Liver (tissue), 8 donors: ENCODE measurements at regions not wholly inside any gene's neighbourhood (a gene's known extent, or its start where the extent isn't known, plus 50 kb on each side); places are given as distances from the start of the nearest gene placed in this dataset.
A peak's percentile ranks its signal among the peaks of the same experiment; 100 is the strongest.

ENCODE experiments used
- DNase-seq: peaks from one replicate; pipeline ENCODE4 v3.0.0-alpha.2; 2017; ENCODE audit warnings: low spot score
- H3K27ac ChIP-seq, 2 donors: one replicate each; pipeline ENCODE4 v1.7.0; 2013; ENCODE audit warnings: inconsistent platforms in 2 of 2, low read length in 2 of 2, control low read depth in 1 of 2, low read depth in 1 of 2, mild to moderate bottlenecking in 1 of 2
- H3K27me3 ChIP-seq, 4 donors: one replicate each; pipeline versions ENCODE4 v1.6.1 to v1.7.0; 2013; ENCODE audit warnings: low read length in 3 of 4, inconsistent platforms in 1 of 4, mild to moderate bottlenecking in 1 of 4, moderate library complexity in 1 of 4; ENCODE audit not compliant: control insufficient read depth in 4 of 4, insufficient read depth in 4 of 4
- H3K36me3 ChIP-seq, 4 donors: one replicate each; pipeline versions ENCODE4 v1.6.1 to v1.7.0; 2013; ENCODE audit warnings: low read length in 3 of 4, mild to moderate bottlenecking in 3 of 4, low read depth in 1 of 4, moderate library complexity in 1 of 4; ENCODE audit not compliant: control insufficient read depth in 4 of 4, insufficient read depth in 3 of 4
- H3K4me1 ChIP-seq, 4 donors: one replicate each; pipeline versions ENCODE4 v1.6.1 to v1.7.0; 2013; ENCODE audit warnings: low read length in 3 of 4, mild to moderate bottlenecking in 3 of 4, moderate library complexity in 1 of 4; ENCODE audit not compliant: control insufficient read depth in 4 of 4, insufficient read depth in 4 of 4
- H3K4me3 ChIP-seq, 3 donors: one replicate each; pipeline versions ENCODE4 v1.6.1 to v1.7.0; 2013; ENCODE audit warnings: low read length in 3 of 3, control low read depth in 1 of 3, low read depth in 1 of 3, mild to moderate bottlenecking in 1 of 3
- H3K9ac ChIP-seq, 2 donors: one replicate each; pipeline ENCODE4 v1.7.0; 2013; ENCODE audit warnings: low read length in 2 of 2, mild to moderate bottlenecking in 2 of 2, moderate library complexity in 2 of 2, control low read depth in 1 of 2, low read depth in 1 of 2
- H3K9me3 ChIP-seq, 4 donors: one replicate each; pipeline versions ENCODE4 v1.6.1 to v1.7.0; 2013; ENCODE audit warnings: low read length in 3 of 4; ENCODE audit not compliant: control insufficient read depth in 4 of 4
- EGR1 ChIP-seq, 2 donors: IDR thresholded peaks; 2 replicates each; pipeline ENCODE4 v1.6.1; 2016 to 2018; ENCODE audit warnings: antibody characterized with exemption in 2 of 2, low read depth in 2 of 2
- FOXA1 ChIP-seq: IDR thresholded peaks from 2 replicates; pipeline ENCODE4 v1.6.1; 2016; ENCODE audit warnings: antibody characterized with exemption
- FOXA2 ChIP-seq: IDR thresholded peaks from 2 replicates; pipeline ENCODE4 v1.6.1; 2016; ENCODE audit warnings: antibody characterized with exemption
- GABPA ChIP-seq, 2 donors: IDR thresholded peaks in 1 of 2; conservative IDR thresholded peaks in 1 of 2; 2 replicates each; pipeline ENCODE4 v1.6.1; 2016; ENCODE audit warnings: antibody characterized with exemption in 2 of 2, mild to moderate bottlenecking in 1 of 2, moderate library complexity in 1 of 2
- HNF4A ChIP-seq, 2 donors: conservative IDR thresholded peaks; 2 replicates each; pipeline ENCODE4 v1.6.1; 2016; ENCODE audit warnings: antibody characterized with exemption in 2 of 2, mild to moderate bottlenecking in 2 of 2
- HNF4G ChIP-seq: IDR thresholded peaks from 2 replicates; pipeline ENCODE4 v1.6.1; 2016; ENCODE audit warnings: antibody characterized with exemption
- JUND ChIP-seq, 2 donors: IDR thresholded peaks; 2 replicates each; pipeline ENCODE4 v1.6.1; 2016; ENCODE audit warnings: antibody characterized with exemption in 2 of 2
- NR2F2 ChIP-seq: IDR thresholded peaks from 2 replicates; pipeline ENCODE4 v1.6.1; 2016; ENCODE audit warnings: antibody characterized with exemption
- RAD21 ChIP-seq, 2 donors: IDR thresholded peaks; 2 replicates each; pipeline ENCODE4 v1.6.1; 2016; ENCODE audit warnings: antibody characterized with exemption in 2 of 2, mild to moderate bottlenecking in 2 of 2
- RXRA ChIP-seq, 2 donors: IDR thresholded peaks; 2 replicates each; pipeline ENCODE4 v1.6.1; 2017 to 2018; ENCODE audit warnings: antibody characterized with exemption in 2 of 2, mild to moderate bottlenecking in 1 of 2
- SP1 ChIP-seq: IDR thresholded peaks from 2 replicates; pipeline ENCODE4 v1.6.1; 2018; ENCODE audit warnings: antibody characterized with exemption, mild to moderate bottlenecking
- TAF1 ChIP-seq: conservative IDR thresholded peaks from 2 replicates; pipeline ENCODE4 v1.6.1; 2016; ENCODE audit warnings: antibody characterized with exemption, mild to moderate bottlenecking
- YY1 ChIP-seq: IDR thresholded peaks from 2 replicates; pipeline ENCODE4 v1.6.1; 2016; ENCODE audit warnings: antibody characterized with exemption, mild to moderate bottlenecking
- WGBS: extraction: QIAGEN DNeasy Blood & Tissue Kit; methylation state at CpG from one replicate; pipeline ENCODE4 v1.1.7; 2013; 5-methylcytosine and 5-hydroxymethylcytosine counted together
- TF ChIP-seq, protein P1 (sequence below): IDR thresholded peaks from 2 replicates; pipeline ENCODE4 v1.6.1; 2016; ENCODE audit warnings: antibody characterized with exemption
- TF ChIP-seq, protein P2 (sequence below): IDR thresholded peaks from 2 replicates; pipeline ENCODE4 v1.6.1; 2016; ENCODE audit warnings: antibody characterized with exemption
- TF ChIP-seq, protein P3 (sequence below): IDR thresholded peaks from 2 replicates; pipeline ENCODE4 v1.6.1; 2016; ENCODE audit warnings: antibody characterized with exemption, mild to moderate bottlenecking
- TF ChIP-seq, protein P4 (sequence below): IDR thresholded peaks from 2 replicates; pipeline ENCODE4 v1.6.1; 2016; ENCODE audit warnings: antibody characterized with exemption
- TF ChIP-seq, protein P5 (sequence below): fragments of 150-350 bp; IDR thresholded peaks from 2 replicates; pipeline ENCODE4 v1.5.1; 2017; ENCODE audit warnings: improper control_type of control experiment, low read depth, low read length; ENCODE audit not compliant: missing input control
- donor health status: healthy.
- donor health status: healthy.
- donor health status: healthy.
- donor health status: healthy.
- donor health status: healthy.

DNA sequence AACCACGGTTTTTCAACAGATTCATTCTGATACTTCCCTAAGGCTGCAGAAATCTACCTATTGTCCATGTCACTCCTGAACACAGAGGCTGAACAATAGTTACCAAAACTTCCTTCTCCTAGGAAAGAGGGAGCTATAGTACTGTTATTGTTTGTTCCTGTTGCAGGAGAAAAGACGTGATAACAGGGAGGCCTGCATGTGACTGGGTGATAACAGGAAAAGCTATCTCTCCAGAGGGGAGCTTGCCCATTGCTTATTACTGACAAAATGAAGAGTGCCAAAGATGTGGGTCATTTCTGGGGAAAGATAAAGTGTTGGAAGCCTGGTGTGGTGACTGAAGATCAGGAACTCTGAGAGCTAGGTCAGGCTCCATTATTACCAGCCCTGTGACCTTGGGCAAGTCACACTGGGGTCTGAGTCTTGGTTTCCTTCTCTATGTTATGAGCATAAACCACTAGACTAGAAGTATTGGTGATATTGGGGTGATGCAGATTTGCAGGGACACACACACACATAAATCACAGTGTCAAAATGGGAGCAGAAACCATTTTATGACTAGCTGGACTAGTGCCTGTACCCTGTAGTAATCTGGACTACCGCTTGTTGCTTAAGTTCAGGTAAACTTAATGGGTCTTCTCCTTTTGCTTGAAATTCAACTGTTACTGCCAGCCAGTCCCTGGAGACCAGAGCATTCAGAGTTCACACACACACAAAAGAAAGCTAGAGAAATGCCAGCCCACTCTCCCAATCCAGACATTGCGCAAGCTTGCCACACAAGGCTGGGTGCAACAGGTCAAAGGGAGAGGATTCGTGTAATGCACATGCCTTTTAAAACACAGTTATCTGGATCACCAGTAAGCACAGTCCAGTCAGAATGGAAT lies 136.0 kb upstream of the CNR1 start:
- Histone ChIP-seq H3K4me3 (no peak overlapping the region), H3K27me3 (no peaks in the 10 kb centered on the region), H3K9ac (no peak overlapping the region), H3K27ac (peak overlapping the region in 1 of 2 donors; percentile 28), H3K4me1 (peaks cover 0 to 13% (median 2%) of the 10 kb centered on the region in 4 donors), H3K9me3 (no peaks in the 10 kb centered on the region), H3K36me3 (no peaks in the 10 kb centered on the region)
- WGBS: 52% methylated on average over 5 of the region's 5 CpGs
- TF ChIP-seq FOXA1: peak; percentile 27
- TF ChIP-seq YY1: peak; percentile 73
- TF ChIP-seq SP1: peak; percentile 79
- peak; percentile 47 for TF ChIP-seq FOXA2
- TF ChIP-seq RXRA (IDR thresholded peaks at IDR 0.05): peak; percentile 79 to 93
- TF ChIP-seq, protein P1, sequence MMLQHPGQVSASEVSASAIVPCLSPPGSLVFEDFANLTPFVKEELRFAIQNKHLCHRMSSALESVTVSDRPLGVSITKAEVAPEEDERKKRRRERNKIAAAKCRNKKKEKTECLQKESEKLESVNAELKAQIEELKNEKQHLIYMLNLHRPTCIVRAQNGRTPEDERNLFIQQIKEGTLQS: peak; percentile 16
- peak; percentile 38 to 58 for TF ChIP-seq RAD21 (IDR thresholded peaks at IDR 0.05)
- TF ChIP-seq GABPA (IDR thresholded peaks at IDR 0.05 in 1 of 2, conservative IDR thresholded peaks at IDR 0.05 in 1 of 2): no peak
- TF ChIP-seq, protein P2, sequence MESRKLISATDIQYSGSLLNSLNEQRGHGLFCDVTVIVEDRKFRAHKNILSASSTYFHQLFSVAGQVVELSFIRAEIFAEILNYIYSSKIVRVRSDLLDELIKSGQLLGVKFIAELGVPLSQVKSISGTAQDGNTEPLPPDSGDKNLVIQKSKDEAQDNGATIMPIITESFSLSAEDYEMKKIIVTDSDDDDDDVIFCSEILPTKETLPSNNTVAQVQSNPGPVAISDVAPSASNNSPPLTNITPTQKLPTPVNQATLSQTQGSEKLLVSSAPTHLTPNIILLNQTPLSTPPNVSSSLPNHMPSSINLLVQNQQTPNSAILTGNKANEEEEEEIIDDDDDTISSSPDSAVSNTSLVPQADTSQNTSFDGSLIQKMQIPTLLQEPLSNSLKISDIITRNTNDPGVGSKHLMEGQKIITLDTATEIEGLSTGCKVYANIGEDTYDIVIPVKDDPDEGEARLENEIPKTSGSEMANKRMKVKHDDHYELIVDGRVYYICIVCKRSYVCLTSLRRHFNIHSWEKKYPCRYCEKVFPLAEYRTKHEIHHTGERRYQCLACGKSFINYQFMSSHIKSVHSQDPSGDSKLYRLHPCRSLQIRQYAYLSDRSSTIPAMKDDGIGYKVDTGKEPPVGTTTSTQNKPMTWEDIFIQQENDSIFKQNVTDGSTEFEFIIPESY: peak; percentile 78
- TF ChIP-seq HNF4A (conservative IDR thresholded peaks at IDR 0.05): peak; percentile 85 to 95
- TF ChIP-seq JUND (IDR thresholded peaks at IDR 0.05): peak; percentile 26 to 53
- TF ChIP-seq, protein P3, sequence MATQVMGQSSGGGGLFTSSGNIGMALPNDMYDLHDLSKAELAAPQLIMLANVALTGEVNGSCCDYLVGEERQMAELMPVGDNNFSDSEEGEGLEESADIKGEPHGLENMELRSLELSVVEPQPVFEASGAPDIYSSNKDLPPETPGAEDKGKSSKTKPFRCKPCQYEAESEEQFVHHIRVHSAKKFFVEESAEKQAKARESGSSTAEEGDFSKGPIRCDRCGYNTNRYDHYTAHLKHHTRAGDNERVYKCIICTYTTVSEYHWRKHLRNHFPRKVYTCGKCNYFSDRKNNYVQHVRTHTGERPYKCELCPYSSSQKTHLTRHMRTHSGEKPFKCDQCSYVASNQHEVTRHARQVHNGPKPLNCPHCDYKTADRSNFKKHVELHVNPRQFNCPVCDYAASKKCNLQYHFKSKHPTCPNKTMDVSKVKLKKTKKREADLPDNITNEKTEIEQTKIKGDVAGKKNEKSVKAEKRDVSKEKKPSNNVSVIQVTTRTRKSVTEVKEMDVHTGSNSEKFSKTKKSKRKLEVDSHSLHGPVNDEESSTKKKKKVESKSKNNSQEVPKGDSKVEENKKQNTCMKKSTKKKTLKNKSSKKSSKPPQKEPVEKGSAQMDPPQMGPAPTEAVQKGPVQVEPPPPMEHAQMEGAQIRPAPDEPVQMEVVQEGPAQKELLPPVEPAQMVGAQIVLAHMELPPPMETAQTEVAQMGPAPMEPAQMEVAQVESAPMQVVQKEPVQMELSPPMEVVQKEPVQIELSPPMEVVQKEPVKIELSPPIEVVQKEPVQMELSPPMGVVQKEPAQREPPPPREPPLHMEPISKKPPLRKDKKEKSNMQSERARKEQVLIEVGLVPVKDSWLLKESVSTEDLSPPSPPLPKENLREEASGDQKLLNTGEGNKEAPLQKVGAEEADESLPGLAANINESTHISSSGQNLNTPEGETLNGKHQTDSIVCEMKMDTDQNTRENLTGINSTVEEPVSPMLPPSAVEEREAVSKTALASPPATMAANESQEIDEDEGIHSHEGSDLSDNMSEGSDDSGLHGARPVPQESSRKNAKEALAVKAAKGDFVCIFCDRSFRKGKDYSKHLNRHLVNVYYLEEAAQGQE: peak; percentile 78
- TF ChIP-seq, protein P4, sequence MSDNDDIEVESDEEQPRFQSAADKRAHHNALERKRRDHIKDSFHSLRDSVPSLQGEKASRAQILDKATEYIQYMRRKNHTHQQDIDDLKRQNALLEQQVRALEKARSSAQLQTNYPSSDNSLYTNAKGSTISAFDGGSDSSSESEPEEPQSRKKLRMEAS: peak; percentile 77
- TF ChIP-seq, protein P5, sequence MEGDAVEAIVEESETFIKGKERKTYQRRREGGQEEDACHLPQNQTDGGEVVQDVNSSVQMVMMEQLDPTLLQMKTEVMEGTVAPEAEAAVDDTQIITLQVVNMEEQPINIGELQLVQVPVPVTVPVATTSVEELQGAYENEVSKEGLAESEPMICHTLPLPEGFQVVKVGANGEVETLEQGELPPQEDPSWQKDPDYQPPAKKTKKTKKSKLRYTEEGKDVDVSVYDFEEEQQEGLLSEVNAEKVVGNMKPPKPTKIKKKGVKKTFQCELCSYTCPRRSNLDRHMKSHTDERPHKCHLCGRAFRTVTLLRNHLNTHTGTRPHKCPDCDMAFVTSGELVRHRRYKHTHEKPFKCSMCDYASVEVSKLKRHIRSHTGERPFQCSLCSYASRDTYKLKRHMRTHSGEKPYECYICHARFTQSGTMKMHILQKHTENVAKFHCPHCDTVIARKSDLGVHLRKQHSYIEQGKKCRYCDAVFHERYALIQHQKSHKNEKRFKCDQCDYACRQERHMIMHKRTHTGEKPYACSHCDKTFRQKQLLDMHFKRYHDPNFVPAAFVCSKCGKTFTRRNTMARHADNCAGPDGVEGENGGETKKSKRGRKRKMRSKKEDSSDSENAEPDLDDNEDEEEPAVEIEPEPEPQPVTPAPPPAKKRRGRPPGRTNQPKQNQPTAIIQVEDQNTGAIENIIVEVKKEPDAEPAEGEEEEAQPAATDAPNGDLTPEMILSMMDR: no peak
- no peak for TF ChIP-seq TAF1
- peak; percentile 23 for TF ChIP-seq NR2F2
- peak; percentile 52 for TF ChIP-seq HNF4G
- no peak for TF ChIP-seq EGR1 (IDR thresholded peaks at IDR 0.05; ENCODE audit: low read depth in 2 of 2)
- DNase-seq: peak; percentile 45
